Uterus (tissue), 2 donors: ENCODE measurements at regions not wholly inside any gene's neighbourhood (a gene's known extent, or its start where the extent isn't known, plus 50 kb on each side); places are given as distances from the start of the nearest gene placed in this dataset.

Source experiments
- POLR2A ChIP-seq, 2 donors: fragments of 450-650 bp; IDR thresholded peaks; one replicate each; pipeline ENCODE4 v1.6.1; 2016; ENCODE audit warnings: antibody characterized with exemption in 2 of 2, mild to moderate bottlenecking in 1 of 2, moderate library complexity in 1 of 2
- TF ChIP-seq, protein P1 (sequence below), 4 experiments: fragments of 200-600 bp in 2 of 4; fragments of 450-650 bp in 2 of 4; sonication (generic) in 2 of 4; IDR thresholded peaks; one replicate each; pipeline ENCODE4 v1.5.1; 2016 to 2019; ENCODE audit warnings: antibody characterized with exemption in 4 of 4, mild to moderate bottlenecking in 2 of 4, moderate library complexity in 1 of 4

DNA sequence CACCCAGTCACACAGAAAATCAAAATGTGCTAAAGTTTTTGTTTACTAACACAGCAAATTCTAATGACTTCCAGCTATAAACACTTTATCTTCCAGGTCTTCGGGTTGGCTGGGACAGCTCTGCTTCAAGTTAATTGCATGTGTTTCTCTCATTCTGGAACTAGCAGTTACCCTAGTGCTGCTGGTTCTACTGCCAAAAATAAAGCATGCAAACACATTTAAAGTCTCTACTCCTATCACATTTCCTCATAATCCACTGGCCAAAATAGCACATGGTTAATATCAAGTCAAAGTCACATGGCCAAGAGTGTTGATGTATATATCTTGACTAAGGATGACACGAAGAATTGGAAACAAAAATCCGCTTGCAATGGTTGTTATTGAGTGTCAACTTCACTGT, 973.1 kb upstream of the ADGRL2 start:
- TF ChIP-seq, protein P1, sequence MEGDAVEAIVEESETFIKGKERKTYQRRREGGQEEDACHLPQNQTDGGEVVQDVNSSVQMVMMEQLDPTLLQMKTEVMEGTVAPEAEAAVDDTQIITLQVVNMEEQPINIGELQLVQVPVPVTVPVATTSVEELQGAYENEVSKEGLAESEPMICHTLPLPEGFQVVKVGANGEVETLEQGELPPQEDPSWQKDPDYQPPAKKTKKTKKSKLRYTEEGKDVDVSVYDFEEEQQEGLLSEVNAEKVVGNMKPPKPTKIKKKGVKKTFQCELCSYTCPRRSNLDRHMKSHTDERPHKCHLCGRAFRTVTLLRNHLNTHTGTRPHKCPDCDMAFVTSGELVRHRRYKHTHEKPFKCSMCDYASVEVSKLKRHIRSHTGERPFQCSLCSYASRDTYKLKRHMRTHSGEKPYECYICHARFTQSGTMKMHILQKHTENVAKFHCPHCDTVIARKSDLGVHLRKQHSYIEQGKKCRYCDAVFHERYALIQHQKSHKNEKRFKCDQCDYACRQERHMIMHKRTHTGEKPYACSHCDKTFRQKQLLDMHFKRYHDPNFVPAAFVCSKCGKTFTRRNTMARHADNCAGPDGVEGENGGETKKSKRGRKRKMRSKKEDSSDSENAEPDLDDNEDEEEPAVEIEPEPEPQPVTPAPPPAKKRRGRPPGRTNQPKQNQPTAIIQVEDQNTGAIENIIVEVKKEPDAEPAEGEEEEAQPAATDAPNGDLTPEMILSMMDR (IDR thresholded peaks at IDR 0.05): no peak
- TF ChIP-seq POLR2A (IDR thresholded peaks at IDR 0.05): no peak
